D721Med (cell line): ENCODE measurements at regions not wholly inside any gene's neighbourhood (a gene's known extent, or its start where the extent isn't known, plus 50 kb on each side); places are given as distances from the start of the nearest gene placed in this dataset.

Experiments
- DNase-seq: peaks from one replicate; pipeline ENCODE4 v3.0.0; 2011; ENCODE audit warnings: low spot score; ENCODE audit not compliant: insufficient read length
- FAIRE-seq: peaks from 2 replicates; lab custom pipeline; 2011; peaks lifted over from hg19 to GRCh38; lab: Jason Lieb, UNC
- CTCF ChIP-seq: IDR thresholded peaks from 2 replicates; pipeline ENCODE4 v1.5.1; 2012; ENCODE audit warnings: mild to moderate bottlenecking, control low read depth; ENCODE audit not compliant: insufficient read depth; ENCODE audit errors: missing control alignments

GRCh38 chr2:117644403-117644802, 170.1 kb upstream of the DDX18 start:
- no peak for FAIRE-seq
- no peak for DNase-seq
- TF ChIP-seq CTCF = no peak

- FAIRE-seq (no peak), DNase-seq (no peak)
- no peak for TF ChIP-seq CTCF
Observed at GRCh38 chr2:117645458-117645857, 169.0 kb upstream of the DDX18 start.

GRCh38 chr2:117646099-117646498, 168.4 kb upstream of the DDX18 start:
- DNase-seq (no peak), FAIRE-seq (no peak)
- TF ChIP-seq CTCF = no peak

GRCh38 chr2:117646872-117647271, 167.6 kb upstream of the DDX18 start:
- FAIRE-seq (no peak), DNase-seq (no peak)
- no peak for TF ChIP-seq CTCF

GRCh38 chr2:117656546-117656945, 157.9 kb upstream of the DDX18 start:
- DNase-seq (no peak), FAIRE-seq (no peak)
- no peak for TF ChIP-seq CTCF

GRCh38 chr2:117661619-117662018, 152.9 kb upstream of the DDX18 start:
- FAIRE-seq = no peak
- no peak for DNase-seq
- no peak for TF ChIP-seq CTCF

- DNase-seq (no peak), FAIRE-seq (no peak)
- TF ChIP-seq CTCF = no peak
Observed at GRCh38 chr2:117674172-117674571, 140.3 kb upstream of the DDX18 start.
